Mucosa of rectum (tissue), 2 donors: ENCODE measurements at regions not wholly inside any gene's neighbourhood (a gene's known extent, or its start where the extent isn't known, plus 50 kb on each side); places are given as distances from the start of the nearest gene placed in this dataset.
"Not testable (repeated sequence)": the region's sequence is repeated elsewhere in the genome, so short reads cannot be mapped to it uniquely, and the experiment has no call there.

Experiments
- H3K27ac ChIP-seq, 2 donors: one replicate each; pipeline ENCODE4 v1.7.0; 2013; ENCODE audit warnings: inconsistent platforms in 2 of 2, low read depth in 2 of 2, low read length in 2 of 2
- H3K27me3 ChIP-seq, 2 donors: one replicate each; pipeline ENCODE4 v1.7.0; 2013; ENCODE audit warnings: low read length in 2 of 2; ENCODE audit not compliant: control insufficient read depth in 2 of 2, insufficient read depth in 2 of 2
- H3K36me3 ChIP-seq, 2 donors: one replicate each; pipeline ENCODE4 v1.7.0; 2013; ENCODE audit warnings: low read length in 2 of 2; ENCODE audit not compliant: control insufficient read depth in 2 of 2, insufficient read depth in 2 of 2
- H3K4me1 ChIP-seq, 2 donors: one replicate each; pipeline ENCODE4 v1.7.0; 2013; ENCODE audit warnings: low read length in 2 of 2, mild to moderate bottlenecking in 1 of 2; ENCODE audit not compliant: control insufficient read depth in 2 of 2, insufficient read depth in 2 of 2
- H3K4me3 ChIP-seq, 2 donors: one replicate each; pipeline ENCODE4 v1.7.0; 2013; ENCODE audit warnings: low read length in 2 of 2
- H3K9ac ChIP-seq, 2 donors: one replicate each; pipeline ENCODE4 v1.7.0; 2013; ENCODE audit warnings: low read length in 2 of 2, low read depth in 1 of 2, mild to moderate bottlenecking in 1 of 2
- H3K9me3 ChIP-seq, 2 donors: one replicate each; pipeline ENCODE4 v1.7.0; 2013; ENCODE audit warnings: low read length in 2 of 2; ENCODE audit not compliant: control insufficient read depth in 2 of 2
- donor health status: healthy.
- donor health status: Normal muscosa, but diverticular disease.

- H3K4me1 ChIP-seq, H3K27ac ChIP-seq, H3K4me3 ChIP-seq, H3K9ac ChIP-seq, H3K36me3 ChIP-seq, H3K27me3 ChIP-seq: not testable (repeated sequence)
- H3K9me3 ChIP-seq: peaks cover 8 to 23% of the 10 kb centered on the region in 2 donors
These were observed 101.7 kb upstream of the FBXO28 start for GRCh38 chr1:224012162-224012561.

- peaks cover 8 to 23% of the 10 kb centered on the region in 2 donors for H3K9me3 ChIP-seq
- not testable (repeated sequence) for H3K27me3 ChIP-seq, H3K4me3 ChIP-seq, H3K27ac ChIP-seq, H3K4me1 ChIP-seq, H3K9ac ChIP-seq, H3K36me3 ChIP-seq
These were observed 102.2 kb upstream of the FBXO28 start for GRCh38 chr1:224011751-224012150.

- not testable (repeated sequence) for H3K27ac ChIP-seq, H3K4me3 ChIP-seq, H3K9ac ChIP-seq, H3K27me3 ChIP-seq, H3K4me1 ChIP-seq, H3K36me3 ChIP-seq
- peaks cover 8 to 23% of the 10 kb centered on the region in 2 donors for H3K9me3 ChIP-seq
These were observed 102.8 kb upstream of the FBXO28 start for GRCh38 chr1:224011153-224011552.

GRCh38 chr1:224005973-224006372, 107.9 kb upstream of the FBXO28 start:
- H3K36me3 ChIP-seq, H3K27me3 ChIP-seq, H3K9me3 ChIP-seq, H3K4me1 ChIP-seq, H3K27ac ChIP-seq, H3K9ac ChIP-seq, H3K4me3 ChIP-seq: not testable (repeated sequence)

- not testable (repeated sequence) for H3K9ac ChIP-seq, H3K4me3 ChIP-seq, H3K27ac ChIP-seq, H3K36me3 ChIP-seq, H3K4me1 ChIP-seq, H3K9me3 ChIP-seq, H3K27me3 ChIP-seq
These were observed 109.2 kb upstream of the FBXO28 start for GRCh38 chr1:224004552-224005315.

DNA sequence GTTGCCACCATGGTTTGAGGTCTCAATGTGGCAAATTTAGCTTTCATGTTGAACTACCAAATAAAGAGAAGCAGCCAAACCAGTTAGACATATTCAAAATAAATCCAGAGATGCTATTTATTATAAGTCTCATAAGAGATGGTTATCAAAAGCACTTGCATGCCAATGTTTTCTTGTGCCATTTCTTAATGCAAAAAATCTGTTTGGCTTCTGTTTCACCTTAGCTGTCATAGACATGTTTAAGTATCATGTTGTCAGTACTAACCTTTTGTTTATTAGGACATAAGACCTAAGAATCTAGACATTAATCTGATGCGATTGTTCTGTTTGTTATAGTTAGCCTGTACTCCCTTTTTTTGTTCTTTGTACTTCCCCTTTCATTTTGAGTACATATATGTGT, 110.0 kb upstream of the FBXO28 start:
- not testable (repeated sequence) for H3K27me3 ChIP-seq, H3K4me3 ChIP-seq, H3K9ac ChIP-seq, H3K36me3 ChIP-seq, H3K9me3 ChIP-seq, H3K4me1 ChIP-seq, H3K27ac ChIP-seq

DNA sequence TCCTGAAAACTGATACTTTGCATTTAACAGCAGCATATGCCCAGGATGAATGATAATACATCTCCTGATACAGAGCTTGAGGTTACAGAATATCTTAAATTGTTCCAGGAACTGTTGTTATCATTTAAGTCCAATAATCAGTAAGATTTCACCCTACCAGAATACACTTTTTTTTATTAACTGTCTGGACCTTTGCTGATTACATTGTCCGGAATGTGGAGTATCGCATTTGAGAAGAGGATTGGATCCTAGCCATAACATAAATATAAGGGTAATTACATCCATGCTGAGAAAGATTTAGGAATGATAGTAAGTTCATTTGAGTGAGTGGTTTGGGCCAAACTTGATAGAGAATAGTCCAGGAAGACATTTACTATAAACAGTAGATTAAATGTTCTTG, 112.2 kb upstream of the FBXO28 start:
- not testable (repeated sequence) for H3K27ac ChIP-seq, H3K9ac ChIP-seq, H3K27me3 ChIP-seq, H3K4me3 ChIP-seq, H3K36me3 ChIP-seq, H3K4me1 ChIP-seq, H3K9me3 ChIP-seq

GRCh38 chr1:223999761-224000160, 114.2 kb upstream of the FBXO28 start:
- not testable (repeated sequence) for H3K4me3 ChIP-seq, H3K9ac ChIP-seq, H3K36me3 ChIP-seq, H3K4me1 ChIP-seq, H3K27ac ChIP-seq, H3K9me3 ChIP-seq, H3K27me3 ChIP-seq

DNA sequence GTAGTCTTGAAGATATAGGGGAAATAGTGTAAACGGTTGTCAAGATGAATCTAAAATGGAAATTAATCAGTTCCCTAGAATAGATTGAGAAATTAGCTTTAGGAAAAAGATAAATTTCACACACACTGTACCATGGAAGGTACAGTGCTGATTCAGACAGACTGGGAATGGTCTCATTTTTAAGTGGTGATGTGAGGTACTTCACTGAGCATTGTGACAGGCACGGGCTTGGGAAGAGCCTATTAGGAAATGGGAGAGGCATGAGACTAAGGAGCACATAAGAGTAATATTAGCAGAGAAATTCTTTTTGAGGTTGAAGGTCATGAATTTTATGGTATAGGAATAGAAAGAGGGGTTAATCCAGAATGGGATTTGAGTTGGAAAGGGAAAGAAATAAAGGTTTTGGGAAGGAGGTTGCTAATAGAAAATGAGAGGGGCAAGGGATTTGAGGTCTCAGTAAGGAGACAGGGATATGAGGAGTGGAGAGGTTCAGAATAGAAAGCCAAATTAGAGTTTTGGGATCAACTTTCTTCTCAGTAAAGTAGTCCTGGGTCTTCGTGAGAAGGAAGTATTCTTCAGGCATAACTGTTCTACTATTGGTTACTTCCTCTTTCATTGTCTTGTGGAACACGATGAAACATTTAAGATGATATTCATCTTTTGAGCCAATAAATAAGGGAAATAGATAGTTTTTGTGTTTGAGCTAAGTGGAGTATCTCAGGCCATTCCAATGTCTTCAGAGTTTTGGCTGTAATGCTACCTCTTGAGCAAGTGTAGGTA, 115.0 kb upstream of the FBXO28 start:
- H3K9ac ChIP-seq, H3K9me3 ChIP-seq, H3K4me1 ChIP-seq, H3K27me3 ChIP-seq, H3K36me3 ChIP-seq, H3K4me3 ChIP-seq, H3K27ac ChIP-seq: not testable (repeated sequence)

DNA sequence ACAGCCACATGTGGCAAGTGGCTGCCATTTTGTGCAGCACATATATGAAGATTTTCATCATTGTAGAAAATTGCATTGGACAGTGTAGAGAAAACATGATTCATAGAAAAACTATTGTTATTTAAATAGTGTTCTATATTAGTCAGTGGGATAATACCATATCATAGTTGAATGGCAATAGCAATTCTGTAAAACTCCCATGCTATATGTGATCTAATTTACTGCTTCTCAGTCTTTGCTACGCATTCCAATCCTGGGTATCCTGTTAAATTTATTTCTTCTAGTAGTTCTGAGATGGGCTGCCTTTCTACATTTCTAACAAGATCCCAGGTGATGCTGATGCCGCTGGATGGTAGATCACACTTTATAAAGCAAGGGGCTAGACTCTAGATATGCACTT, 117.5 kb upstream of the FBXO28 start:
- H3K27me3 ChIP-seq: not testable (repeated sequence)

More for the DNA sequence above, 117.5 kb upstream of the FBXO28 start:
- H3K27ac ChIP-seq, H3K36me3 ChIP-seq, H3K9ac ChIP-seq, H3K9me3 ChIP-seq, H3K4me1 ChIP-seq, H3K4me3 ChIP-seq: not testable (repeated sequence)
